Cardiac muscle cell (in vitro differentiated cells and primary cell): ENCODE measurements at regions not wholly inside any gene's neighbourhood (a gene's known extent, or its start where the extent isn't known, plus 50 kb on each side); places are given as distances from the start of the nearest gene placed in this dataset.

Source experiments
- DNase-seq, 2 donors: peaks; one replicate each; pipeline versions ENCODE4 v3.0.0 to v3.0.0-alpha.2; 2010 to 2017; ENCODE audit warnings: low read depth in 1 of 2, low spot score in 1 of 2
- H3K27ac ChIP-seq: fragments of 200-600 bp; sonication (generic); 2 replicates; pipeline ENCODE4 v1.5.1; 2016
- H3K27me3 ChIP-seq: fragments of 200-600 bp; sonication (generic); 2 replicates; pipeline ENCODE4 v1.6.0; 2016; ENCODE audit warnings: control low read depth
- H3K36me3 ChIP-seq: fragments of 200-600 bp; sonication (generic); 2 replicates; pipeline ENCODE4 v1.5.1; 2016; ENCODE audit warnings: control low read depth
- H3K4me1 ChIP-seq: fragments of 200-600 bp; sonication (generic); 2 replicates; pipeline ENCODE4 v1.8.1; 2017; ENCODE audit warnings: low read depth, mild to moderate bottlenecking, mixed run types
- H3K4me3 ChIP-seq: fragments of 200-600 bp; sonication (generic); 2 replicates; pipeline ENCODE4 v1.5.1; 2016; ENCODE audit warnings: mild to moderate bottlenecking
- H3K9me3 ChIP-seq: fragments of 200-600 bp; sonication (generic); 2 replicates; pipeline ENCODE4 v1.5.1; 2017; ENCODE audit warnings: low read depth, mild to moderate bottlenecking, control low read depth
- TF ChIP-seq, protein P1 (sequence below): IDR thresholded peaks from 2 replicates; pipeline ENCODE4 v1.5.1; 2012; ENCODE audit warnings: low read depth, mild to moderate bottlenecking, low read length

DNA sequence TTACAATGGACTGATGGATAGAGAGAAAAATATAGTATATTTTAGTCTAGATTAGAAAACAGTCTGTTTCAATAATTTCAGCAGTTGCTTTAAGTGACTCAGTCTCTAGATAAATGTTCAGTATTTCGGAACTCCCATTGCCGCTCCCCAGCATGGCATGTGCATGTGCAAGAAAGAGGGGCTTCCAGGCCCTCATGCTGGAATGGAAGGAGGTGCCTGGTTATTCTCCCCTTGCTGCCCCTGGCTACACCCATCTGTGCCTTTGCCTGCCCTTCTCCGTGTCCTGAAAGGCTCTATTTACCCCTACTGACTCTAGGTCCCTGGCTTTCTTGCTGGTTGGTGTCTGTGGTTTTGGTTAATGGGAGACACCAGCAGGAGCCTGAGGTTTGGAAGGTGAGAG is 115.7 kb upstream of the IFNGR1 start:
- H3K27me3 ChIP-seq, result no peaks in the 10 kb centered on the region
- TF ChIP-seq, protein P1, sequence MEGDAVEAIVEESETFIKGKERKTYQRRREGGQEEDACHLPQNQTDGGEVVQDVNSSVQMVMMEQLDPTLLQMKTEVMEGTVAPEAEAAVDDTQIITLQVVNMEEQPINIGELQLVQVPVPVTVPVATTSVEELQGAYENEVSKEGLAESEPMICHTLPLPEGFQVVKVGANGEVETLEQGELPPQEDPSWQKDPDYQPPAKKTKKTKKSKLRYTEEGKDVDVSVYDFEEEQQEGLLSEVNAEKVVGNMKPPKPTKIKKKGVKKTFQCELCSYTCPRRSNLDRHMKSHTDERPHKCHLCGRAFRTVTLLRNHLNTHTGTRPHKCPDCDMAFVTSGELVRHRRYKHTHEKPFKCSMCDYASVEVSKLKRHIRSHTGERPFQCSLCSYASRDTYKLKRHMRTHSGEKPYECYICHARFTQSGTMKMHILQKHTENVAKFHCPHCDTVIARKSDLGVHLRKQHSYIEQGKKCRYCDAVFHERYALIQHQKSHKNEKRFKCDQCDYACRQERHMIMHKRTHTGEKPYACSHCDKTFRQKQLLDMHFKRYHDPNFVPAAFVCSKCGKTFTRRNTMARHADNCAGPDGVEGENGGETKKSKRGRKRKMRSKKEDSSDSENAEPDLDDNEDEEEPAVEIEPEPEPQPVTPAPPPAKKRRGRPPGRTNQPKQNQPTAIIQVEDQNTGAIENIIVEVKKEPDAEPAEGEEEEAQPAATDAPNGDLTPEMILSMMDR, result no peak
- no peaks in the 10 kb centered on the region for H3K4me1 ChIP-seq
- H3K9me3 ChIP-seq, result no peaks in the 10 kb centered on the region
- no peak for DNase-seq
- no peak overlapping the region for H3K4me3 ChIP-seq
- no peaks in the 10 kb centered on the region for H3K36me3 ChIP-seq
- H3K27ac ChIP-seq, result no peak overlapping the region

GRCh38 chr6:137334094-137334493 is 114.9 kb upstream of the IFNGR1 start:
- H3K9me3 ChIP-seq, result no peaks in the 10 kb centered on the region
- TF ChIP-seq, protein P1, result no peak
- H3K4me3 ChIP-seq, result no peak overlapping the region
- no peaks in the 10 kb centered on the region for H3K4me1 ChIP-seq
- H3K27me3 ChIP-seq, result no peaks in the 10 kb centered on the region
- no peak overlapping the region for H3K27ac ChIP-seq
- DNase-seq, result no peak
- H3K36me3 ChIP-seq, result no peaks in the 10 kb centered on the region

DNA sequence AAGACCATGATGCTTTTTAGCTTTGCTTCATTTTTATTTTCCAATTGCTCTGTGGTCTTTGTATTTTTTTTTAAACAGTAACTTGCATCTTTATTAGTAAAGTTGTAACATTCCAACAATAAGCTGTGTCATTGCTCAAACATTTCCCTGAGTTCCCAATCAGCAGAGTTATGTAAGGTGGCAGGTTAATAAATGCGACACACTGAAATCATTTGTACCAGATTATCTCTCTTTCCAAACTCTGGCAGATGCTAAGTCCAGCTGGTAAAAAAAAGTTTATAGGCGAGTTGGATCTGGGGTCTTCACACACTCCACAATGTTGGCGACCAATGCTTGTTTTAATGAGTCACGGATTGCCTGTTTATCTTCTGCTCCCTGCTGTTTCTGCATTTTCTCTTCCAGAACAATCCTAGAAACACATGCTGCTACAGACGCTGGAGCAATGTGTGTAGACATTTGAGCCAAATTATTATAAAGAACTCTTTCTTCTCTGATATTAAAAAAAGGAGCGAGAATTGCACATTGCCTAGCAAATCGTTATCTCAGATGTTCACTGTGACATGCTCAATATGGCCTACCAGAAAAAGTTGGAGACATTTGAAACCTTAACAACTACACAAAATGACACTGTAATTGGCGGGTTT is 113.6 kb upstream of the IFNGR1 start:
- peak in 1 of 2 donors; percentile 56 for DNase-seq
- H3K27me3 ChIP-seq, result no peaks in the 10 kb centered on the region
- H3K36me3 ChIP-seq, result no peaks in the 10 kb centered on the region
- H3K9me3 ChIP-seq, result no peaks in the 10 kb centered on the region
- H3K4me3 ChIP-seq, result no peak overlapping the region
- H3K4me1 ChIP-seq, result no peaks in the 10 kb centered on the region
- TF ChIP-seq, protein P1, result no peak
- H3K27ac ChIP-seq, result no peak overlapping the region

GRCh38 chr6:137323860-137324259 is 104.7 kb upstream of the IFNGR1 start:
- TF ChIP-seq, protein P1, result no peak
- Histone ChIP-seq H3K27ac (no peak overlapping the region), H3K27me3 (no peaks in the 10 kb centered on the region), H3K9me3 (no peaks in the 10 kb centered on the region), H3K4me1 (no peaks in the 10 kb centered on the region), H3K36me3 (no peaks in the 10 kb centered on the region), H3K4me3 (no peak overlapping the region)
- no peak for DNase-seq

DNA sequence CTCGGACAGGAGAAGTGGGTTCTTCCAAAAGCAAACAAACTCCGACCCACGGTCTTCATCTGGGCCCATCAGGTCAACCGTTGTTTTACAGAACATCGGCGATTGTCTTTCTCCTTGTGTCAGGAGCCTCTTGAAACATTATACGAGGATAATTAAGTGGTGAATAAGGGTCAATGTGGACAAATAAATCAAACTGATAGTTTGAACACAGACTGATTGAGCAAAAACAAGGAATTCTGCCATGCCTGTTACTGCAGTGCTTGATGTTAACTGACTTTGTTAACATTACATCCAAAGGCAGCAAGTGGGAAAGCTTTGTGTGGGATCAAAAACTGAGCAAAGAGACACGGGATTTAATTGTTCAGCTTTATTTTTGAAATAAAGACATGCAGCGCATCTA is 101.1 kb upstream of the IFNGR1 start:
- no peak overlapping the region for H3K4me3 ChIP-seq
- TF ChIP-seq, protein P1, result no peak
- no peak overlapping the region for H3K27ac ChIP-seq
- H3K36me3 ChIP-seq, result no peaks in the 10 kb centered on the region
- no peaks in the 10 kb centered on the region for H3K4me1 ChIP-seq
- no peaks in the 10 kb centered on the region for H3K9me3 ChIP-seq
- no peaks in the 10 kb centered on the region for H3K27me3 ChIP-seq
- no peak for DNase-seq
